ENCODE measurements at regions not wholly inside any gene's neighbourhood (a gene's known extent, or its start where the extent isn't known, plus 50 kb on each side); places are given as distances from the start of the nearest gene placed in this dataset.

- peak; percentile 85 for DNase-seq (ENCODE audit: low spot score)
These were observed 543.0 kb downstream of the SPRY1 start for GRCh38 chr4:123939621-123940020.

- no peak for DNase-seq (ENCODE audit: low spot score)
These were observed 544.0 kb downstream of the SPRY1 start for GRCh38 chr4:123940604-123941003.

DNA sequence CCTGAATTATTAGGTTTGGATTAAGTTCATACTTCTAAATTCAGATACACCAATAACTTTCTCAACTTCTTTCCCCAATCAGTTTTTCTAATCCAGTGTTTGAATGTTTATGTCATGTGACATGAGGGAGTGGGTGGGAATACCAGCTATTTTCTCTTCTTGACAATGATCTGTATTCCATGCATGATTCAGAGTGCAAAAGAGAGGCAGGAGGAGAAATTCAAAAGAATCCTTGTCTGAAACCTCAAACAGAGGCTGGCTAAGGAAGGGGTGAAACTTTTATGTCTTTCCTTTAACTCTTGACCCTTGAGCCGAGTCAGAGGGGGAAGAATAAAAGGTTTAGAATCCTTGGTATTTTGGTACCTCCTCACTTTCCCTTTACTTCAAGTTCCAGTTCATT lies 544.7 kb downstream of the SPRY1 start:
- no peak for DNase-seq (ENCODE audit: low spot score)

- DNase-seq (ENCODE audit: low spot score), result no peak
These were observed 547.4 kb downstream of the SPRY1 start for GRCh38 chr4:123943976-123944375.

- no peak for DNase-seq (ENCODE audit: low spot score)
These were observed 548.7 kb downstream of the SPRY1 start for GRCh38 chr4:123945301-123945700.

- no peak for DNase-seq (ENCODE audit: low spot score)
These were observed 553.9 kb downstream of the SPRY1 start for GRCh38 chr4:123950530-123950929.

DNA sequence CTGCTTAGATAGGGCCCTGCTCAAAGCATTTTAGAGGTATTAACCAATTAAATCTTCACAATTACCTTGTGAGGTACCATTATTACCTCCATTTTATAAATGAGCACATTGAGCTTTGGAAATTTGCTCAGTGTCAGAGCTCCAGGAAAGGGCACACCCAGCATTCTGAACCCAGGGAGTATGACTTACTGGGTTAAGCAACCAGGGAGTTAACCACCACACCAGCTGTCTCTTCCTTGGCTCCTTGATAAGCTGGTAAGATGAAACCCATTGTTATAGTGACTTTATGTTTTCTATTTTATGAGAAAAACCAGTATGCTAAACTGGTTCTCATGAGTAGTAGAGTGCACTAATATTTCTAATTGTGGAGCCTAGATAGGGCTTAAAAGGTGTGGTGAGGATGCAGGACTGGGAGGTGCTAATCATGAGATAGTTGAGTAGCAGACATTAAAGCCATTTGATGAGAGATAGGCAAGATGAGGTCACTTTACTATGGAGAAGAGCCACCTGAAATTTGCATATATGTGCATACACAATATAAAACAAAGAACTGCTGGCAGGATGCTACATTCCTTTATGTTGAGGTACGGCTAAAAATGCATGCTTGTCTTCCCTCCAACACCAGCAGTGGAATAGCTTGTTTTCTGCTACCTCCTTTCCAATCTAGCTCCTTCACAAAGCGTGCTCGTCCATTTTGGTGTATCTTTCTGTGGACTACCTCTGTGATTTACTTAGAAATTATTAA lies 556.1 kb downstream of the SPRY1 start:
- DNase-seq (ENCODE audit: low spot score), result no peak

GRCh38 chr4:123953566-123953965 lies 557.0 kb downstream of the SPRY1 start:
- DNase-seq (ENCODE audit: low spot score), result no peak

DNA sequence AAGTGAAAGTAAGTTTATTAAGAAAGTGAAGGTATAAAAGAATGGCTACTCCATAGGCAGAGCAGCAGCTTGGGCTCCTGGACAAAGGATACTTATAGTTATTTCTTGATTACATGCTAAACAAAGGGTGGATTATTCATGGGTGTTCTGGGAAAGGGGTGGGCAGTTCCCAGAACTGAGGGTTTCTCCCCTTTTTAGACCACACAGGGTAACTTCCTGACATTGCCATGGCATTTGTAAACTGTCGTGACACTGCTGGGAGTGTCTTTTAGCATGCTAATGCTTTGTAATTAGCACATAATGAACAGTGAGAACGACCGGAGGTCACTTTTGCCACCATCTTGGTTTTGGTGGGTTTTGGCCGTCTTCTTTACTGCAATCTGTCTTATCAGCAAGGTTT lies 557.6 kb downstream of the SPRY1 start:
- DNase-seq (ENCODE audit: low spot score), result no peak

- DNase-seq (ENCODE audit: low spot score), result no peak
These were observed 558.7 kb downstream of the SPRY1 start for GRCh38 chr4:123955167-123955800.

- no peak for DNase-seq (ENCODE audit: low spot score)
These were observed 559.6 kb downstream of the SPRY1 start for GRCh38 chr4:123956204-123956603.

DNA sequence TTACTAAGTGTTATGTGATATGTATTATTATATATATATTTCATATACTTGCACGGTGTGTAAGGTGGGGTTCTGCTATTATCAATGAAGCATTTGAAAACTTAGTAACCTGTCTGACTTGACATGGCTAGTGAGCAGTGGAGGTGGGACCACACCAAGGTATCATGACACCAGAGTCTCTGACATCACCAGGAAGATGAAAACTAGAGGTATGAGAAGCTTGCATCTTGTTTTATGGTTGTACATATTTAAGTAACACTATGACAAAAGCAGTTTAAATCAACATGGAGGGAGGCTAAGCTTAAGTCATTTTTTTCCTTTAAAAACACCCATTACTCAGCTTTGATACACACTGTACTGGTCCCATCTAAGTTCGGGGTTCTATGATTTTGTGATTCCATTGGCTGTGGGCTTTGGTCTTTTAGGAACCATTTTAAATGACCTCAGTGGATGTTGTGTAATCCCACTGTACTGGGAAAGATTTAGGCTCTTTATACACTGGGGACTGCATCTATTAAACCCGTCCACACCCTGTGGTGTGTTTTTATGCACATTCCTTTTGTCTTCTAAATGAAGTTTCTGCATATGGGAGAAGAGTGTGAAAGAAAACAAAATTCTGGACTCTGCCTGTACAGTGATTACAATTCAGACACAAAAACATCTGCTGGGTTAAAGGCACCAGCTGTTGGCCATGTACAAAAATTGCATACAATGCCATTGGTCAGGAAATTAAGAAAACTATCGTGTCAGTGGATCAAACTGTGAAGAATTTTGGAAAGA lies 570.6 kb downstream of the SPRY1 start:
- no peak for DNase-seq (ENCODE audit: low spot score)

DNA sequence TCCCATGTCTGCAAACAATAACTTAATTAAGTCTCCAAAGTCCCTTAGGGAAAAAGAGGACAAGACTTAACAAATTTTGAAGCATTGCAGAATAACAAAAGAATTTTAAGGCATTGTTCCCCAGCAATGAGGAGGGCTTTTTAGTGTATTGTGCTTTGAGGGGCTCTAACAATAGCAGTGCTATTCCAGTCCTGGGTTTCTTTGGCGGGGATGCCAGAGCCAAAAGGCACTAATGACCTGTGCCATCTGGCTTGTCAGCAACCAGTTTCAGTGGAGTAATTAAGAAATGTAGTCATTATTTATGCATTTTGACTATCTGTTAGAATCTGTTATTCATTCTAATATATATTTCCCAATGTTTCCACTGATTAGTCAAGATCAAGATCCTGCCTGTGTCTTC lies 575.4 kb downstream of the SPRY1 start:
- DNase-seq (ENCODE audit: low spot score), result no peak

DNA sequence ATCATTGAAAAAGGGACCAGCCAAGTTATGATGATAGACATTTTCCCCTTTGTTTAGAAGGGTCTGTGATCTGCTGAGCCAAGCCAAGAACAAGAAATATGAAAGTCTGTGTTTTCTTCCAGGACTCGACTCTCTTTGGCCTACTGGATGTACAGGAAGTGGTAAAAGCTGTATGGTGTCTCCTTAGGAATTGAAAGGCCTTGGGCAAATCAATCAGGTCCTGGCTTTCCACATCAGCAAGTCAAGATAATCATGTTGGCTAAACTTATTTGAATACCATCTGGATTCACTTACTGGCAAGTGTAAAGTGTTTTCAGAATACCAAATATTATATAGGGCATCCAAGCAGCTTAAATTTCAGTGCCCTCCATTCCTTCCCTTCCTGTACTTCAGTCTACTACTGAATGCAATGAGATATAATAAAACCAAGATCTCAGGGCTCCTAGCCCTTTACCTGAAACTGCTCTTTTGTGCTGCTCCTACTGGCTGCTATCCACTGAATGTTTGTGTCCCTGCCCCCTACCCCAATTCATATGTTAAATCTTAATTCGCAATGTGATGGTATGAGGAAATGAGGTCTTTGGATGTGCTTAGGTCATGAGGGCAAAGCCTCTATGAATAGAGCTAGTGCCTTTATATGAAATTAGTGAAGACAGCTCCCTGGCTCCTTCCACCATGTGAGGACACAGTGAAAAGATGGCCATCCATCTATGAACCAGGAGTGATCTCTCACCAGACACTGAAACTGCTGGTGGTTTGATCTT lies 578.0 kb downstream of the SPRY1 start:
- DNase-seq (ENCODE audit: low spot score), result no peak

DNA sequence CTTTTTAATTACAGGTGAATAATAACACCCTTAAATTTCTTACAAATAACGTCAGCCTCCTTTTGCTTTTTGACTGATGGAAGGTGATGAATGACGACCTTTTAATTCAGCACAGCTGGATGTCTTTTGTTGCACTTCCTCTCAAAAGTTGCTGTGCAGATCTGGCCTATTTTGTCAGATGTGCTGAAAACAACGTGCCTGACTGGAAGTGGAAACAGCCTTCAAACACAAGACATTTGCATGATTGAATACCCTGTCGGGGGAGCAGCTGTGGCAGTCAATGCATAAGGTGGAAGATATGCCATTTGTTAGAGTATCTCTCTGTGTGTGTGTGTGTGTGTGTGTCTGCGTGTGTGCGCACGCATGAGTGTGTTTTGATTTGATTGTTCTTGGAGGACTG lies 579.7 kb downstream of the SPRY1 start:
- DNase-seq (ENCODE audit: low spot score), result no peak

DNA sequence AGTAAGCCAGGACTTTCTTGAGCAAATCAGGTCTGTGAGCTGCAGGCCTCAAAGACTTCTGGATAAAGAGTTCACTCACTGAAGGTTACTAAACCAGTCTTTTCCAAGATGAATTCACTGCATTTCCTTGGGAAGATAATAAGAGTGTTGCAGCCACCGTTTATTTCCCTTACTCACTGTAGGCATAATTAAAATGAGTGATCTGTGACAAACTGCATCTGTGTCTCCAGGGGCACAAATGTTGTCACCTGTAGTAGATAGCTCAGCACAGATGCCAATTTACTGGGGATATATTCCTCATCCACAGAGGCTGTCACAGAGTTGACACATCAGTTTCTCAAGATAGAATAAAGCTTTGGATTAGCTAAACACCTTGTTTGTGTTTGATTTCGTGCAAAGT lies 580.2 kb downstream of the SPRY1 start:
- DNase-seq (ENCODE audit: low spot score), result no peak

DNA sequence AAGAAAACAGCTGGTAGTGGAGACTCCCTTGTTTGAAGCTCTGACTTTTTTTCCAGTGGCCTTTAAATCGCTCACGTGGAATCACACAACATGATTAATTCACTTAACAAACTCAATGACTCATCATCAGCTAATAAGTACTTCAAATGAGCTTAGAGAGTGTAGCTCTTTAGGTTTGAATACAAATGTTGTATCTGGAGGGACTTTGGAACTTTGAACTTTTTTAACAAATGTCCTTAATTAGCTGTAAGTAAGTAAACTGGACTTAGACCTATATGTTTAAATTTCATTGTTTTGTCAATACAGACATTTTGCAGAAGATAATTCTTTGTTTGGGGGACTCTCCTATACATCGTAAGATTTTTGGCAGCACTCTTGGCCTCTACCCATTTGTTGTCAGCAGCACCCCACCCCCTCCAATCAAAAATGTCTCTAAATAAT lies 581.1 kb downstream of the SPRY1 start:
- DNase-seq (ENCODE audit: low spot score), result no peak

GRCh38 chr4:123978637-123979036 lies 582.0 kb downstream of the SPRY1 start:
- DNase-seq (ENCODE audit: low spot score), result no peak

DNA sequence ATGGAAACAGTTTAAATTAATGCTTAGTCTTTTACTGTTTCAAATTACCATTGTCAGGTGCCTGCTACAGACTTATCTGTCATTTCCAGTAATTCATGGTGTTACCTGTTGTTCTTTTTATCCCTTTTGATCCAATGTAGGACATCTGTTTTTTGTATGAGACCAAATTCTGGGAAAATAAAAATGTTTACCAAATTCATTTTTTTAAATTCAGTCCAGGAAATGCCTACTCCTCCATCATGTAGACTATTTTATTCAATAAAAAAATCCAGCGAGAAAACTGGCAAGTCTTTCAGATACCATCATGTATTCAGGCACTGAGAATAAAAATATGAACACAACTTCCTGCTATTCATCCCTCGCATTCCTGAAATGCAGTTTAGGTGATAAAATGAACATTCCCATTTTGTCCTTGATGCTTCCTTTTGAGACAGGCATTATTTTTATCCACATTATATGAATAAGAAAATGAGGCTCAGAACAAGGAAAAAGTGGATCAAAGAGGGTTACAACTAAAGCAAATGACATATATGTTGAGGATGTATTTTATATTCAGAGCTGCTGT lies 584.2 kb downstream of the SPRY1 start:
- DNase-seq (ENCODE audit: low spot score), result no peak

GRCh38 chr4:123984886-123985285 lies 588.3 kb downstream of the SPRY1 start:
- DNase-seq (ENCODE audit: low spot score), result no peak

DNA sequence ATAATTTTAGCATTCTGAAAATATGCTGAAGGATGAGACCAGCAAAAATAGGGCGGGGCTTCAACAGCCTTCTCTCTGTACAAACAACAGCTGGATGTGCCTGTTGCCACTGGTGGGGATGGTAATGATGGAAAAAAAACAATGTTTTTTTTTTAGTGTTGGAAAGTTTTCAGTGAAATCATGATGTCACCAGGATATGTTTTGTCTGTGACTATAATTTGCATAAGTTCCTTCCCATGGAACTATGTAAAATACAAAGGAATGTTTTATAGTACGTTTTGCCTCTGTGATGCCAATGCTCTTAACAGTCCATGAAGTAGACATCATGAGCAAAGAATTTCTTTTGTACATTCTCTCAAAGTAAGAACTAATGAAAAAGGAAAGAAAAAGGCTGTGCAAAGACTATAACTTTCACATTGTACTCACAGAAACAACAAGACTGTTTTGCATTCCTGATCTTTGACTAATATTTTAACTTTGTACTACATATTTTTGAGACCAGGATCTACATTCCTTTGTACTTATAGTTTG lies 589.7 kb downstream of the SPRY1 start:
- peak; percentile 74 for DNase-seq (ENCODE audit: low spot score)

Measured in A172 (cell line).